ENCODE measurements at regions not wholly inside any gene's neighbourhood (a gene's known extent, or its start where the extent isn't known, plus 50 kb on each side); places are given as distances from the start of the nearest gene placed in this dataset.

DNA sequence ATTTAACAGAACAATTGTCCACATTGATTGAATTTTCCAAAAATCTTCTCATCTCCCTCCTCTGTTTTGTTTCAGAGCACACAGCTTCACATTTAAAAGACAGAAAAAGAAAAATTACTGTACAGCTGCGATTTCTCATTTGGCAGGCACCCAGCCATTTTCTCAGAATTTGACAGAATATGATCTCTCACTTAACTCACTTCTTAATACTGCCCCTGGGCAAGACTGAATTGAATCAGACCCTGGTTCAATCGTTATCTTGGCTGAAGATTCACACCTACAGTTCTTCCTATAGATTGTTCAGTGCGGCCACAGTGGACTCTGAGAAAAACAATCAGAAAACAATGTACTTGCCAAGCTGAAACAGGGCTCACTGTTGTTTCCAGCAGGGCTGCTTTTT lies 90.2 kb upstream of the LHCGR start:
- no peak for TF ChIP-seq EGR1 (IDR thresholded peaks at IDR 0.05)
- no peak for TF ChIP-seq ZBTB7A (IDR thresholded peaks at IDR 0.05; ENCODE audit: low read depth)
- TF ChIP-seq TAF1 (IDR thresholded peaks at IDR 0.05; ENCODE audit: low read depth), result no peak
- no peak for TF ChIP-seq TEAD4 (IDR thresholded peaks at IDR 0.05)
- no peak for TF ChIP-seq EP300 (IDR thresholded peaks at IDR 0.05; ENCODE audit: borderline replicate concordance)
- TF ChIP-seq, protein P1, sequence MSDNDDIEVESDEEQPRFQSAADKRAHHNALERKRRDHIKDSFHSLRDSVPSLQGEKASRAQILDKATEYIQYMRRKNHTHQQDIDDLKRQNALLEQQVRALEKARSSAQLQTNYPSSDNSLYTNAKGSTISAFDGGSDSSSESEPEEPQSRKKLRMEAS (IDR thresholded peaks at IDR 0.05), result no peak
- TF ChIP-seq, protein P2, sequence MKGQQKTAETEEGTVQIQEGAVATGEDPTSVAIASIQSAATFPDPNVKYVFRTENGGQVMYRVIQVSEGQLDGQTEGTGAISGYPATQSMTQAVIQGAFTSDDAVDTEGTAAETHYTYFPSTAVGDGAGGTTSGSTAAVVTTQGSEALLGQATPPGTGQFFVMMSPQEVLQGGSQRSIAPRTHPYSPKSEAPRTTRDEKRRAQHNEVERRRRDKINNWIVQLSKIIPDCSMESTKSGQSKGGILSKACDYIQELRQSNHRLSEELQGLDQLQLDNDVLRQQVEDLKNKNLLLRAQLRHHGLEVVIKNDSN (IDR thresholded peaks at IDR 0.05), result no peak
- TF ChIP-seq FOXM1 (IDR thresholded peaks at IDR 0.05; ENCODE audit: borderline replicate concordance, low read depth), result no peak

- TF ChIP-seq ZBTB7A (IDR thresholded peaks at IDR 0.05; ENCODE audit: low read depth) (no peak), TEAD4 (IDR thresholded peaks at IDR 0.05) (no peak), EP300 (IDR thresholded peaks at IDR 0.05; ENCODE audit: borderline replicate concordance) (no peak), TAF1 (IDR thresholded peaks at IDR 0.05; ENCODE audit: low read depth) (no peak), YY1 (IDR thresholded peaks at IDR 0.05; ENCODE audit: low read depth) (no peak), TCF12 (IDR thresholded peaks at IDR 0.05; ENCODE audit: low read depth) (no peak), CREB1 (IDR thresholded peaks at IDR 0.05; ENCODE audit: low read depth) (no peak), RAD21 (IDR thresholded peaks at IDR 0.05; ENCODE audit: low read depth) (no peak), FOXM1 (IDR thresholded peaks at IDR 0.05; ENCODE audit: borderline replicate concordance, low read depth) (no peak), CEBPB (IDR thresholded peaks at IDR 0.05) (no peak), NFIC (IDR thresholded peaks at IDR 0.05) (no peak), EGR1 (IDR thresholded peaks at IDR 0.05) (no peak)
- TF ChIP-seq, protein P3, sequence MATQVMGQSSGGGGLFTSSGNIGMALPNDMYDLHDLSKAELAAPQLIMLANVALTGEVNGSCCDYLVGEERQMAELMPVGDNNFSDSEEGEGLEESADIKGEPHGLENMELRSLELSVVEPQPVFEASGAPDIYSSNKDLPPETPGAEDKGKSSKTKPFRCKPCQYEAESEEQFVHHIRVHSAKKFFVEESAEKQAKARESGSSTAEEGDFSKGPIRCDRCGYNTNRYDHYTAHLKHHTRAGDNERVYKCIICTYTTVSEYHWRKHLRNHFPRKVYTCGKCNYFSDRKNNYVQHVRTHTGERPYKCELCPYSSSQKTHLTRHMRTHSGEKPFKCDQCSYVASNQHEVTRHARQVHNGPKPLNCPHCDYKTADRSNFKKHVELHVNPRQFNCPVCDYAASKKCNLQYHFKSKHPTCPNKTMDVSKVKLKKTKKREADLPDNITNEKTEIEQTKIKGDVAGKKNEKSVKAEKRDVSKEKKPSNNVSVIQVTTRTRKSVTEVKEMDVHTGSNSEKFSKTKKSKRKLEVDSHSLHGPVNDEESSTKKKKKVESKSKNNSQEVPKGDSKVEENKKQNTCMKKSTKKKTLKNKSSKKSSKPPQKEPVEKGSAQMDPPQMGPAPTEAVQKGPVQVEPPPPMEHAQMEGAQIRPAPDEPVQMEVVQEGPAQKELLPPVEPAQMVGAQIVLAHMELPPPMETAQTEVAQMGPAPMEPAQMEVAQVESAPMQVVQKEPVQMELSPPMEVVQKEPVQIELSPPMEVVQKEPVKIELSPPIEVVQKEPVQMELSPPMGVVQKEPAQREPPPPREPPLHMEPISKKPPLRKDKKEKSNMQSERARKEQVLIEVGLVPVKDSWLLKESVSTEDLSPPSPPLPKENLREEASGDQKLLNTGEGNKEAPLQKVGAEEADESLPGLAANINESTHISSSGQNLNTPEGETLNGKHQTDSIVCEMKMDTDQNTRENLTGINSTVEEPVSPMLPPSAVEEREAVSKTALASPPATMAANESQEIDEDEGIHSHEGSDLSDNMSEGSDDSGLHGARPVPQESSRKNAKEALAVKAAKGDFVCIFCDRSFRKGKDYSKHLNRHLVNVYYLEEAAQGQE (IDR thresholded peaks at IDR 0.05; ENCODE audit: low read depth), result no peak
- TF ChIP-seq, protein P1 (IDR thresholded peaks at IDR 0.05), result no peak
- TF ChIP-seq, protein P2 (IDR thresholded peaks at IDR 0.05), result no peak
These were observed 89.1 kb upstream of the LHCGR start for GRCh38 chr2:48844417-48845155.

GRCh38 chr2:48841126-48841525 lies 85.6 kb upstream of the LHCGR start:
- TF ChIP-seq TEAD4 (IDR thresholded peaks at IDR 0.05) (no peak), CEBPB (IDR thresholded peaks at IDR 0.05) (no peak), ZBTB7A (IDR thresholded peaks at IDR 0.05; ENCODE audit: low read depth) (no peak)
- TF ChIP-seq, protein P3 (IDR thresholded peaks at IDR 0.05; ENCODE audit: low read depth), result no peak
- TF ChIP-seq, protein P1 (IDR thresholded peaks at IDR 0.05), result no peak

DNA sequence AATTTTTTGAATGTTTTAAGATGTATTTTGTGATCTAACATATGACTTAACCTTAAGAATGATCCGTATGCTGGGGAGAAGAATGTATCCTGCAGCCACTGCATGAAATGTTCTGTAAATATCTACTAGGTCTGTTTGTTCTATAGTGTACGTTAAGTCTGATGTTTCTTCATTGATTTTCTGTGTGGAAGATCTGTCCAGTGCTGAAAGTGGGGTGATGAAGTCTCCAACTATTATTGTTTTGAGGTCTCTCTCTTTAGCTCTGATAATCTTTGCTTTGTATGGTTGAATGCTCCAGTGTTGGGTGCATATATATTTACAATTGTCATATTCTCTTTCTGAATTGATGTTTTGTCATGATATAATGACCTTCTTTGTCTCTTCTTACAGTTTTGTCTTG lies 82.5 kb upstream of the LHCGR start:
- TF ChIP-seq, protein P3 (IDR thresholded peaks at IDR 0.05; ENCODE audit: low read depth), result peak; percentile 73
- TF ChIP-seq ZBTB7A (IDR thresholded peaks at IDR 0.05; ENCODE audit: low read depth), result no peak
- no peak for TF ChIP-seq FOXM1 (IDR thresholded peaks at IDR 0.05; ENCODE audit: borderline replicate concordance, low read depth)
- no peak for TF ChIP-seq TCF12 (IDR thresholded peaks at IDR 0.05; ENCODE audit: low read depth)

All from Ishikawa (cell line).